ENCODE measurements at regions not wholly inside any gene's neighbourhood (a gene's known extent, or its start where the extent isn't known, plus 50 kb on each side); places are given as distances from the start of the nearest gene placed in this dataset.
"Not testable (repeated sequence)": the region's sequence is repeated elsewhere in the genome, so short reads cannot be mapped to it uniquely, and the experiment has no call there.

- DNase-seq (ENCODE audit: low read depth) = no peak
Observed at GRCh38 chr4:73348185-73348584, 55.9 kb upstream of the ALB start.

- DNase-seq (ENCODE audit: low read depth) = no peak
Observed at GRCh38 chr4:73347497-73347896, 56.6 kb upstream of the ALB start.

DNA sequence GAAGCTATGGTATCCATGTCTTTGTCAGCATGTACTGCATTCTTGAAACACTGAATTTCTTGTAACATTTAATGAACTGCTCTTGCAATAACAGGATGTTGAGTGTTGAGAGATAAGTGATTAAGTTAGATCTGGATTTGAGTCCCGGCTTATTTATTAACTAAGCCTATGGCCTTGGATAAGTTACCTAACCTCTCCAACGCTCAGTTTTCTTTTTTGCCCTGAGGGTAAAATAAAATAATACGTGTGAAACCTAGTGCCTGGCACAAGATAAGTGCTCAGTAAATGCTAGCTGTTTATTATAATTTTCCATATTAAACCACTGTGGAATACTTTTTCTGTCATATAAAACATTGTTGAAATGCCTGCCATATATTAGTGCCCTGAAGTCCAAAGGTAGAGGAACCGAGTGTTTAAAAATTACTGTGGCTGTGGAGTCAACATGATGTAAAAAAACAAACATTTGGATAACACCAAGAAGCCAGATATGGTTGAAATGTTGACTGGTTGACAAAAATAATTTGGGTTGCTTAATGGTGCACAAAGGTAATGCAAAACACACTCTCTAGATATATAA is 58.6 kb upstream of the ALB start:
- DNase-seq (ENCODE audit: low read depth) = peak; percentile 13

DNA sequence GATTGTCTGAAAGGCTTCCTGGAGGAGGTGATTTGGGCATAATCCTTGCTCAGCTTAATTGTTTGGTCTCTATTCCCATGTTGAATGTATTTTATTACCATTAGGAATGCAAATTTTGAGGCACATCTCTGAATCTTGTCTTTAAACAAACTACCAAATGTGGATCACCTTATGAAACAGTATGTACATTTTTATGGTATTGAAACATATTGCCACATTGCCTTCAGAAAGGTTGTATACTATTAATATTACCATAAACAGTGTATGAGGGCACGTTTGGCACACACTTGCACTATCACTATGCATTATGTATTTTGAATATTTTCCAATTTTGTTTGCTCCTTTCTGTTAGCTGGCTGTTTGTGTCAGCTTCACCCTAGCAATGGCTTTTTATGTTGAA is 60.0 kb upstream of the ALB start:
- DNase-seq (ENCODE audit: low read depth) = no peak

GRCh38 chr4:73343432-73343831 is 60.7 kb upstream of the ALB start:
- DNase-seq (ENCODE audit: low read depth) = peak; percentile 3

- DNase-seq (ENCODE audit: low read depth) = peak; percentile 65
Observed at GRCh38 chr4:73341454-73341853, 62.6 kb upstream of the ALB start.

GRCh38 chr4:73340917-73341316 is 63.2 kb upstream of the ALB start:
- DNase-seq (ENCODE audit: low read depth) = no peak

- no peak for DNase-seq (ENCODE audit: low read depth)
Observed at GRCh38 chr4:73335679-73336078, 68.4 kb upstream of the ALB start.

DNA sequence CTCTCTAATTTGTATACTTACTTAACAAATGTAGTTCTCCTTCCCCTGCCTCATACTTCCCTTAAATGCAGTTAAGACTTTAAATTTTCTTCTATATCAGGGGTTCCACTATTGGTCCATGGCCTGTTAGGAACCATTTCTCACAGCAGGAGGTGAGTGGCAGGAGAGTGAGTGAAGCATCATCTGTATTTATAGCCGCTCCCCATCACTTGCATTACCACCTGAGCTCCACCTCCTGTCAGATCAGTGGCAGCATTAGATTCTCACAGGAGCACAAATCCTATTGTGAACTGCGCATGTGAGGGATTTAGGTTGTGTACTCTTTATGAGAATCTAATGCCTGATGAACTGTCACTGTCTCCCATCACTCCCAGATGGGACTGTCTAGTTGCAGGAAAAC is 72.1 kb upstream of the ALB start:
- not testable (repeated sequence) for DNase-seq (ENCODE audit: low read depth)

GRCh38 chr4:73329300-73329699 is 70.7 kb upstream of the ANKRD17 start:
- no peak for DNase-seq (ENCODE audit: low read depth)

GRCh38 chr4:73325776-73326175 is 67.2 kb upstream of the ANKRD17 start:
- not testable (repeated sequence) for DNase-seq (ENCODE audit: low read depth)

- no peak for DNase-seq (ENCODE audit: low read depth)
Observed at GRCh38 chr4:73317092-73317491, 58.5 kb upstream of the ANKRD17 start.

DNA sequence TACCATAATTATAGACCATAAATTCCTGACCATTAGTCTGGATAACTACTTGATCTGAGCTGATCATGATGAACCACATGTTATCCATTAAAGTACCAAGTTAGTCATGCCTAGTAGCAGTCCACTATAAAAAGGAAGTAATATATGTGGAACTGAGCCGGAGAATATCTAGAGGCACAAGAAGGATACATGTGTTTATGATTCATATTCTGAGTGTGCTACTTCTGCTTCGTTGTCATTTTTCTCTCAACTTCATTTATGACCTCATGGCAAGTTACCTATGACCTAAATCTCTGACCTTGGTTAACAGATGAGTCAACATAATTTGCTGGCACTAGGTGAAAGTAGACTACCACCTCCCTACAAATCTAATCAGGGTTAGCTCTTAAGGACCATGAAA is 56.5 kb upstream of the ANKRD17 start:
- peak; percentile 57 for DNase-seq (ENCODE audit: low read depth)

DNA sequence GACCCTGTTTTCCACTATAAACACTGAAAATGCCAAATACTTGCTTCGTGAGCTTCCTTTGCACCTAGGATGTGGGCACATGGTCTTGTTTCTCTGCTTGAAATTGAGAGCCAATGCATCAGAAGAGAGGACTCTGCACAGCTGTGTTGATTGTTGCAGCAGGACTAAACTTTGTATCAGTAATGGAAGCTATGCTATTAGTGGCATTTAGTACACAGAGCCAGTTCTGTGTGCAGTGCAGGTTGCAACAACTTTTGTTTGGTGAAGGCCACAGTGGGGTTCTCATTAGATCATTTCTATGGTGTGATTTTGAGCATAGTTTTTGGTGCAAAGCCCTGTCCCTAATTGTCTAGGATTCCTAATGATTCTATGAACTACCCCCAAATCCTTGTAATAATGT is 54.4 kb upstream of the ANKRD17 start:
- DNase-seq (ENCODE audit: low read depth) = no peak

GRCh38 chr4:73311428-73311827 is 52.8 kb upstream of the ANKRD17 start:
- DNase-seq (ENCODE audit: low read depth) = peak; percentile 54

DNA sequence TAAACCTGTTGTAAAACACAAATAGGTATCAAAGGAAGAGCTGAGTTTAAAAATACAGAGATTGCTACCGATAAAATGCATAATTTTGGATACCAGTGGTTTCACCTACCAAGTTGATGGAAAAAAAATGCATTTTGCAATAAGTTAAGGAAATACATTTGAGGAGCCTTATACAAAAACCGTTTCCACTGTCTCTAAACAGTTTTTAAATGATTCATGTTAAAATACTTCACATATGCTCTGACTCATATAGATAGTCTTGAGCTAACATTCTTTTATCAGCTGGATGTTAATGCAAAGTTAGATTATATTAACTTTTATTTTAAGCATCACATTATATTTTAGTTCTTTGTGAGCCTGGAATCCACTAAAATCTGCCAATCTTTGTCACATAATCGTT is 50.6 kb upstream of the ANKRD17 start:
- DNase-seq (ENCODE audit: low read depth) = peak; percentile 70
